BE2C (cell line): ENCODE measurements at regions not wholly inside any gene's neighbourhood (a gene's known extent, or its start where the extent isn't known, plus 50 kb on each side); places are given as distances from the start of the nearest gene placed in this dataset.
A peak's percentile ranks its signal among the peaks of the same experiment; 100 is the strongest.
"Not testable (repeated sequence)": the region's sequence is repeated elsewhere in the genome, so short reads cannot be mapped to it uniquely, and the experiment has no call there.

Experiments
- DNase-seq: peaks from one replicate; pipeline ENCODE4 v3.0.0-alpha.2; 2020
- H3K27me3 ChIP-seq: fragments of 250-450 bp; sonication (Bioruptor Pico); 2 replicates; pipeline ENCODE4 v1.5.1; 2020; ENCODE audit warnings: mild to moderate bottlenecking
- H3K36me3 ChIP-seq: fragments of 250-450 bp; sonication (Bioruptor Pico); 2 replicates; pipeline ENCODE4 v1.5.1; 2020; ENCODE audit warnings: mild to moderate bottlenecking
- H3K4me1 ChIP-seq: fragments of 250-450 bp; sonication (Bioruptor Pico); 2 replicates; pipeline ENCODE4 v1.5.1; 2020
- H3K4me3 ChIP-seq: 2 replicates; pipeline ENCODE4 v1.5.1; 2011; ENCODE audit warnings: low read depth, low read length
- H3K9me3 ChIP-seq: fragments of 250-450 bp; sonication (Bioruptor Pico); 2 replicates; pipeline ENCODE4 v1.5.1; 2020
- TF ChIP-seq, protein P1 (sequence below): IDR thresholded peaks from 2 replicates; pipeline ENCODE4 v1.5.1; 2012; ENCODE audit warnings: mild to moderate bottlenecking, low read depth, low read length

DNA sequence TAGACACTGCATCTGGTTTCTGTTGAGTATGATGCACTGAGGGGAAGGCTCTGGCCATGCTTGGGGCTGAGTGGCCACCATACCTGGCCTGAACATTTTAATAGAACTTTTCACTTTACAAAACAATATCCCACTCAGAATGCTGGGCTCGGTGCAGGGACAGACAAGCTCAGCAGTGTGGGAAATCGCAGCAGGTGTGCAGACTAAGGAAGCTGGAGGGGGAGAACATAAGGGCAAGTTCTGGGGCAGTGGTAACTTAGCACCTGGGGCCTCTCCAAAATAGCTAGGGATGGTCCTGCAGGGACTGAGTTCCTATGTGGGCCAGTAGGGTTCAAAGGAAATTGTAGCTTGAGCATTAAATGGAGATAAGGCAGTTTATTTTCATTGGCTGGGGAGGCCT lies 90.9 kb upstream of the RNU6-1 start:
- TF ChIP-seq, protein P1, sequence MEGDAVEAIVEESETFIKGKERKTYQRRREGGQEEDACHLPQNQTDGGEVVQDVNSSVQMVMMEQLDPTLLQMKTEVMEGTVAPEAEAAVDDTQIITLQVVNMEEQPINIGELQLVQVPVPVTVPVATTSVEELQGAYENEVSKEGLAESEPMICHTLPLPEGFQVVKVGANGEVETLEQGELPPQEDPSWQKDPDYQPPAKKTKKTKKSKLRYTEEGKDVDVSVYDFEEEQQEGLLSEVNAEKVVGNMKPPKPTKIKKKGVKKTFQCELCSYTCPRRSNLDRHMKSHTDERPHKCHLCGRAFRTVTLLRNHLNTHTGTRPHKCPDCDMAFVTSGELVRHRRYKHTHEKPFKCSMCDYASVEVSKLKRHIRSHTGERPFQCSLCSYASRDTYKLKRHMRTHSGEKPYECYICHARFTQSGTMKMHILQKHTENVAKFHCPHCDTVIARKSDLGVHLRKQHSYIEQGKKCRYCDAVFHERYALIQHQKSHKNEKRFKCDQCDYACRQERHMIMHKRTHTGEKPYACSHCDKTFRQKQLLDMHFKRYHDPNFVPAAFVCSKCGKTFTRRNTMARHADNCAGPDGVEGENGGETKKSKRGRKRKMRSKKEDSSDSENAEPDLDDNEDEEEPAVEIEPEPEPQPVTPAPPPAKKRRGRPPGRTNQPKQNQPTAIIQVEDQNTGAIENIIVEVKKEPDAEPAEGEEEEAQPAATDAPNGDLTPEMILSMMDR: no peak
- H3K4me1 ChIP-seq: no peaks in the 10 kb centered on the region

DNA sequence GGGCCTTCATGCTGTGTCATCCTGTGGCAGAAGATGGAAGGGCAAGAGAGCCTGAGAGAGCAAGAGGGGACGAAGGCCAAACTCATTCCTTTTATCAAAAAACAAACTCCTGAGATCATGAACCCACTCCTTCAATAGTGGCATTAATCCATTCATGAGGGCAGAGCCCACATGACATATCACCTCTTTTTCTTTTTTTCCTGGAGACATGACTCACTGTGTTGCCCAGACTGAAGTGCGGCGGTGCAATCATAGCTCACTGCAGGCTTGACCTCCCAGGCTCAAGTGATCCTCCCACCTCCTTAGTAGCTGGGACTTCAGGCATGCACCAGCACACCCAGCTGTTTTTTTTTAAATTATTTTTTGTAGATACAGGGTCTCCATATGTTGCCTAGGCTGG lies 92.0 kb upstream of the RNU6-1 start:
- Histone ChIP-seq H3K9me3 (no peaks in the 10 kb centered on the region), H3K4me1 (no peaks in the 10 kb centered on the region), H3K36me3 (no peaks in the 10 kb centered on the region), H3K27me3 (no peaks in the 10 kb centered on the region), H3K4me3 (no peak overlapping the region)
- TF ChIP-seq, protein P1: no peak
- DNase-seq: no peak

More for the DNA sequence above, 90.9 kb upstream of the RNU6-1 start:
- DNase-seq: no peak
- Histone ChIP-seq H3K4me3 (no peak overlapping the region), H3K36me3 (no peaks in the 10 kb centered on the region), H3K27me3 (no peaks in the 10 kb centered on the region), H3K9me3 (no peaks in the 10 kb centered on the region)

DNA sequence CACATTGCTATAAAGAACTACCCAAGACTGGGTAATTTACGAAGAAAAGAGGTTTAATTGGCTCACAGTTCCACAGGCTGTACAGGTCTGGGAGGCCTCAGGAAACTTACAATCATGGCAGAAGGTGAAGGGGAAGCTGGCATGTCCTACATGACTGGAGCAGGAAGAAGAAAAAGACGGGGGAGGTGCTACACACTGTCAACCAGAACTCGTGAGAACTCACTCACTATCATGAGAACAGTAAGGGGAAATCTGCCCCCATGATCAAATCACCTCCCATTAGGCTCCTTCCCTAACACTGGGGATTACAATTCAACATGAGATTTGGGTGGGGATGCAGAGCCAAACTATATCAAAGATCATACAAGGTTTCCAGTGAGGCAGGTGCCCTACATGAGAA lies 94.3 kb upstream of the RNU6-1 start:
- not testable (repeated sequence) for H3K27me3 ChIP-seq, DNase-seq, H3K4me3 ChIP-seq, H3K4me1 ChIP-seq, H3K9me3 ChIP-seq, H3K36me3 ChIP-seq

DNA sequence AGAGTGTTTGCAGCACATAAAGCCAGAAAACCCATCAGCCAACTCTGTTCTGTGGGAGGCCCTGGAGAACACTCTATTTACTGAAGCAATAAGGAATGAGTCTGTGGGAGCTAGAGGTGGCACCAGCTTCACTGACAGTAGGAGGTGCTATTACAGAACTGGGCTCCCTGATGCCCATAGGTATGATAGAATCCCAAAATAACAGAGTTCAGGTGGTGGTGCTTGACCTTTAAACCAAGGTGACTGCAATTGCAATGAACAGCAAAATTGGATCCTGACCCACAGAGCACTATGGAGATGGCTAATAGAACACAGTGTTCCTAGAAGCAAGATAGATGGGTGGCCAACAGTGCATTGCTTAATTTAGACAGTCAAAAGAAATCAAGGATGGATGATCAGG lies 95.4 kb upstream of the RNU6-1 start:
- H3K4me1 ChIP-seq: no peaks in the 10 kb centered on the region
- TF ChIP-seq, protein P1: no peak
- H3K36me3 ChIP-seq: no peaks in the 10 kb centered on the region
- H3K27me3 ChIP-seq: no peaks in the 10 kb centered on the region
- no peaks in the 10 kb centered on the region for H3K9me3 ChIP-seq
- no peak for DNase-seq
- H3K4me3 ChIP-seq: no peak overlapping the region

DNA sequence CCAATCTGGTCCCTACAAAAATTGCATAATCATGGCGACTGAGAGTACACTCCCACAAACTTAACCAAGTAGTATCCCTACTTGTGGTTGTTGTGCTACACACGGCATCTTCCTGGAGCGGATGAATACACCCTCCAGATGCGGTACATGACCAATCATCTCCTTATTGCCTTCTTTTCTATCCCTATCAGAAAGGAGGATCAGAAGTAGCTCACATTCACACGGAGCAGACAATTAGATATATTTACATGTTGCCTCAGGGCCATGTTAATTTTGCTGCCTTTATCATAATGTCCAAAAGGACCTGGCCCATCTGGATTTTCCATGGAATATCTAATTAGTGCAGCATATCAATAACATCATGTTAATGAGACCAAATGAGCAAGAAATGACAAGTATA lies 96.4 kb upstream of the RNU6-1 start:
- no peaks in the 10 kb centered on the region for H3K4me1 ChIP-seq
- no peaks in the 10 kb centered on the region for H3K27me3 ChIP-seq
- no peak overlapping the region for H3K4me3 ChIP-seq
- TF ChIP-seq, protein P1: no peak
- no peaks in the 10 kb centered on the region for H3K36me3 ChIP-seq
- DNase-seq: no peak
- H3K9me3 ChIP-seq: no peaks in the 10 kb centered on the region

DNA sequence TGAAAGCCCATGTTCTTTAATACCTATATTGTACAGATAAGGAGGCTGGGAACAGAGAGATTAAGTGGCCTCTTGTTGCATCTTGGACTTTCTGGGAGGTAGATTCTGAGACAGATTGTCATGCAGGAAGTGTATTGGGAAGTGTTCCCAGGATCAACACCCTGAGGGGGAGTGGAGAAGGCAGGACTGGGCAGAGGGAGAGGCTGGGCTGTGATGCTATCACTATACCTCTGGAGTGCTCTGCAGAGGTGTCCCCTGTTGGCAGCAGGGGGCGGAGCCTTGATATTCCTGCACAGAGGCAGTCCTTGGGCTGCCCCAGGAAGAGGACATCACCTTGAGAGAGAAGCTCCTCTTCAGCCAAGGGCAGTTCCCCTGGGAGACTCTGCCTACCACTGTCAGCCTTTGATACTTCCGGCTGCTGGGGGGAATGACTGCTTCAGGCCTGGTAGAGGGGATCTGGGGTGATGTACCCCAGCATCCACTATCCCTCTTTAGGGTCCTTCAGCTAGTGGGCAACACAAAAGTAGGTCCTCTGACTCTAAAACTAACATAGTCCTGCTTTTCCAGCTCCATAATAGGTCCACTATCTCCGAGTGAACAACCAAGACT lies 97.4 kb upstream of the RNU6-1 start:
- Histone ChIP-seq H3K4me3 (no peak overlapping the region), H3K27me3 (no peaks in the 10 kb centered on the region), H3K4me1 (no peaks in the 10 kb centered on the region), H3K36me3 (no peaks in the 10 kb centered on the region), H3K9me3 (no peaks in the 10 kb centered on the region)
- TF ChIP-seq, protein P1: no peak
- peak; percentile 18 for DNase-seq

DNA sequence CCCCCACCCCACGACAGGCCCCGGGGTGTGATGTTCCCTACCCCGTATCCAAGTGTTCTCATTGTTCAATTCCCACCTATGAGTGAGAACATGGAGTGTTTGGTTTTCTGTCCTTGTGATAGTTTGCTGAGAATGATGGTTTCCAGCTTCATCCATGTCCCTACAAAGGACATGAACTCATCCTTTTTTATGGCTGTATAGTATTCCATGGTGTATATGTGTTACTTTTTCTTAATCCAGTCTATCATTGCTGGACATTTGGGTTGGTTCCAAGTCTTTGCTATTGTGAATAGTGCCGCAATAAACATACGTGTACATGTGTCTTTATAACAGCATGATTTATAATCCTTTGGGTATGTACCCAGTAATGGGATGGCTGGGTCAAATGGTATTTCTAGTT lies 99.3 kb upstream of the RNU6-1 start:
- not testable (repeated sequence) for H3K4me1 ChIP-seq, DNase-seq, H3K4me3 ChIP-seq, H3K9me3 ChIP-seq, H3K36me3 ChIP-seq, H3K27me3 ChIP-seq

DNA sequence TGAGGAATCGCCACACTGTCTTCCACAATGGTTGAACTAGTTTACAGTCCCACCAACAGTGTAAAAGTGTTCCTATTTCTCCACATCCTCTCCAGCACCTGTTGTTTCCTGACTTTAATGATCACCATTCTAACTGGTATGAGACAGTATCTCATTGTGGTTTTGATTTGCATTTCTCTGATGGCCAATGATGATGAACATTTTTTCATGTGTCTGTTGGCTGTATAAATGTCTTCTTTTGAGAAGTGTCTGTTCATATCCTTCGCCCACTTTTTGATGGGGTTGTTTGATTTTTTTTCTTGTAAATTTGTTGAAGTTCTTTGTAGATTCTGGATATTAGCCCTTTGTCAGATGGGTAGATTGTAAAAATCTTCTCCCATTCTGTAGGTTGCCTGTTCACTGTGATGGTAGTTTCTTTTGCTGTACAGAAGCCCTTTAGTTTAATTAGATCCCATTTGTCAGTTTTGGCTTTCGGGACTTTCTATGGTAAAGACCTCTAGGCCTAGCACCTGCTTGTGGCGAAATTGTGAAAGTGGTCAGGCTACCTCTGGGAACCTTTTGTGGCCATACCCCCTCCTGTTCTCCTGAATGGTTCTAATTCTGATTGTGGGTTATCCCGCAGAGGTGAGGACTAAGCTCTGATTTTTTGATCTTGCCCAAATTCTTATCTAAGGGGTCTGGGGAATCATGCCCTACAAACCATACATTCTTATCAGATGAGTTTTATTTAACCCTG lies 99.9 kb upstream of the RNU6-1 start:
- H3K4me3 ChIP-seq, H3K36me3 ChIP-seq, H3K27me3 ChIP-seq, H3K4me1 ChIP-seq, H3K9me3 ChIP-seq, DNase-seq: not testable (repeated sequence)
